ENCODE measurements at regions not wholly inside any gene's neighbourhood (a gene's known extent, or its start where the extent isn't known, plus 50 kb on each side); places are given as distances from the start of the nearest gene placed in this dataset.

GRCh38 chr13:88602786-88603777 is 931.9 kb downstream of the SLITRK5 start:
- H3K9me3 ChIP-seq = no peaks in the 10 kb centered on the region
- H3K36me3 ChIP-seq (ENCODE audit: low read depth) = no peaks in the 10 kb centered on the region
- TF ChIP-seq CTCF (IDR thresholded peaks at IDR 0.05) = no peak
- DNase-seq = no peak
- ATAC-seq = no peak
- H3K4me3 ChIP-seq = no peak overlapping the region
- no peaks in the 10 kb centered on the region for H3K4me1 ChIP-seq (ENCODE audit: low read depth)
- intact Hi-C loops (cut with DNase I, micrococcal nuclease) = no loop called here

DNA sequence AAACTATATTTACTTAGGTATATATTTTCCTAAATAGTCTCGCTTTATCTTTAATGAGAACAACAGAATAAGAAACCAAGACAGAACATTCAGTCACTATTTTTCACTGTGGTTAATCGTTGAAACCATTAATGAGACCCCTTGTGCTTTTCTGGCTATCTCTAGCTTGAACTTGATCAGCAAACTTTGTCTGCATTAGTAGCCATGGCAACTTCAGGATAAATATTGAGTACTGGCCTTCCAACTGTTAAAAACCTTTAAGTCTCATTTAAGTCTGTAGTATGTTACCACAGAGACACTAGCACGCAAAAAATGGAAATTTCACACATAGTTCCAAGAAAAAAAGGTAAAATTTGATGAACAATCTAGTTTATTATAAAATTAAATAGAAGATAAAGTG is 946.0 kb downstream of the SLITRK5 start:
- intact Hi-C loops (cut with DNase I, micrococcal nuclease) = no loop called here
- DNase-seq = no peak
- no peak for TF ChIP-seq CTCF (IDR thresholded peaks at IDR 0.05)
- no peaks in the 10 kb centered on the region for H3K36me3 ChIP-seq (ENCODE audit: low read depth)
- ATAC-seq = no peak
- no peaks in the 10 kb centered on the region for H3K9me3 ChIP-seq
- no peak overlapping the region for H3K4me3 ChIP-seq
- no peaks in the 10 kb centered on the region for H3K4me1 ChIP-seq (ENCODE audit: low read depth)

DNA sequence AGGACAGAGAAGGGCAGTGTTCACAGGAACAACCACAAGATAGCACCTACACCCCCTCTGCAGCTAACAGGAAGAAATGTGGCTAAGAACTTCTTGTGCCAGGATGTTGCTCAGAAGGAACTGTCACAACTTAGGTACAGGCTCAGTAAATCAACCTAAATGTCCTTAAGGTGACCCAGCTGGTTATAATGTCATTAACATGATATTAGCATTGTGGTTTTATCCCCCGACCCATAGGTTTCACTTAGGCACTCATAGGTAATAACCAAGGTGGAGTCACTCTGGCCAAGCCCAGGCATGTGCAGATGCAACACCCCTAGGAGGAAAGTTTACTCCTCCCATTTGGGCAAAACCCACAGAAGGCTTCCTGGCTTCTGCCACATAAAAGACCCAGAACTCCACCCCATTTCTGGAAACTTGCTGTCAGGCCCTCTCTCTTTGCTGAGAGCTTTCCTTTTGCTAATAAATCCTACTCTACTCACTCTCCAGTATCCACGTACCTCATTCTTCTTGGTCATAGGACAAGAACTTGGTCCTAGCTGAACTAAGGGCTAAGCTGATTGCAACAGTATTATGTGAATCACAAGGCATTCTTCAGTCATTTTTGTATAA is 951.3 kb downstream of the SLITRK5 start:
- no peaks in the 10 kb centered on the region for H3K4me1 ChIP-seq (ENCODE audit: low read depth)
- no peaks in the 10 kb centered on the region for H3K36me3 ChIP-seq (ENCODE audit: low read depth)
- TF ChIP-seq CTCF (IDR thresholded peaks at IDR 0.05) = no peak
- no peak overlapping the region for H3K4me3 ChIP-seq
- intact Hi-C loops (cut with DNase I, micrococcal nuclease) = no loop called here
- DNase-seq (no peak), ATAC-seq (no peak)
- peaks cover 3% of the 10 kb centered on the region for H3K9me3 ChIP-seq

DNA sequence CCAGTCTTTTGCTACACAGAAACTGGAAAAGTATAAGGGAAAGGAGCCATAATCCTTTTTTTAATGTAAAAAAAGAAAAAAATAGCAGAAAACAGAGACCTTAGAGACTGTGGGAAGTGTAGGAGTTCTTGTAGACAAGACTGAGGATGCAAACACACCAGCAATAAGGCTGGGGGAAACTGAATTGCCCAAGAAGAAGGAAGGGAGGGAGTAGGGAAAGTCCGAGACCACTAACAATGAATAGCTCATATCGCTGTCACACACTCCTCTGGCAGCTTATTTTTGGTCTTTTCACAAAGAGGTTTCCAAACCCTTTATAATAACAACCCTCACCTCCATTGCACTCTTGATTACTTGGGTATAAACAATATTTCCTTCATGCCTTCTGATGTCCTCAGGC is 952.0 kb downstream of the SLITRK5 start:
- Histone ChIP-seq H3K4me1 (ENCODE audit: low read depth) (no peaks in the 10 kb centered on the region), H3K36me3 (ENCODE audit: low read depth) (no peaks in the 10 kb centered on the region), H3K9me3 (peaks cover 3% of the 10 kb centered on the region), H3K4me3 (no peak overlapping the region)
- TF ChIP-seq CTCF (IDR thresholded peaks at IDR 0.05) = no peak
- intact Hi-C loops (cut with DNase I, micrococcal nuclease) = no loop called here
- no peak for DNase-seq
- ATAC-seq = no peak

DNA sequence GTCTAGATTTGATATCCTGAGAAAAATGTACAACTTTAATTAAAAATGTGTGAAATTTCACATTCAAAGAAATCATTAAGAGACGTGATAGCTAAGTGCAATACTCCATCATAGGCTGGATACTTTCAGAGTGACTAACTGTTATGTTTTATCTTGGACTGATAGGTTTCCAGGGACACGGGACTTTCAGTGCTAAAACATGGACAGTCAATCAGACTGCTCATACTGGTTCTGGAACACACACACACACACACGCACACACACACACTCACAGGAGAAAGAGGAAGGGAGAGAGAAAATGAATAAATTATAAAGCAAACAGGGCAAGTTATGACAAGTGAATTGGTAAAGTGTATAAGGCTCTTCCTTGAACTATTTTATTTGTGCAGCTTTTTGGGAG is 955.9 kb downstream of the SLITRK5 start:
- ATAC-seq = no peak
- peaks cover 3% of the 10 kb centered on the region for H3K9me3 ChIP-seq
- intact Hi-C loops (cut with DNase I, micrococcal nuclease) = no loop called here

More for the DNA sequence above, 955.9 kb downstream of the SLITRK5 start:
- no peaks in the 10 kb centered on the region for H3K36me3 ChIP-seq (ENCODE audit: low read depth)
- no peaks in the 10 kb centered on the region for H3K4me1 ChIP-seq (ENCODE audit: low read depth)
- no peak for DNase-seq
- TF ChIP-seq CTCF (IDR thresholded peaks at IDR 0.05) = no peak
- H3K4me3 ChIP-seq = no peak overlapping the region
